ENCODE measurements at regions not wholly inside any gene's neighbourhood (a gene's known extent, or its start where the extent isn't known, plus 50 kb on each side); places are given as distances from the start of the nearest gene placed in this dataset.

- Mint-ChIP-seq H3K4me3 (no peak overlapping the region), H3K9me3 (no peaks in the 10 kb centered on the region), H3K4me1 (peaks cover 18% of the 10 kb centered on the region), H3K27ac (no peak overlapping the region), H3K27me3 (peaks cover 15% of the 10 kb centered on the region), H3K36me3 (ENCODE audit: low read depth) (no peaks in the 10 kb centered on the region)
- ChIA-PET CTCF (no interaction called here), POLR2A (no interaction called here)
- no peak for DNase-seq
These were observed 69.2 kb upstream of the TBC1D5 start for GRCh38 chr3:17811646-17812045.

DNA sequence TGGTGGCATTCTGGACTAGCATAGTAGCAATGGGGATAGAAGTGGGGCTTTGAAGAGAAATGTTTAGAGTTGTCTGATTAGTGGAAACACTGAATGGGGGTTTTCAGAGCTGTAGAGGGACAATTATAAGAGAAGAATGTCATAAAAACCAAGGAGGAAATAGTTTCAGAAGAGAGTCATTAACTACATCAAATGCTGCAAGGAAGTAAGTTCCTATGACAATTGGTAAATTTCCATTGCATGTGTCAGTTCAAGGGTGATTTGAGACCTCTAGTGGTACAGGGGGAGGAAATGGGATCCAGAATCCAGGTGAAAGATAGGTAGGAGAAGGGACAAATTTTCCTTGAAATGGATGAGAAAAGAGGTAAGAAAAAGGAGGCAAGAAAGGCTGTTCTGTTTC is 68.3 kb upstream of the TBC1D5 start:
- Mint-ChIP-seq H3K36me3 (ENCODE audit: low read depth) (no peaks in the 10 kb centered on the region), H3K27ac (no peak overlapping the region), H3K4me1 (peaks cover 27% of the 10 kb centered on the region), H3K9me3 (no peaks in the 10 kb centered on the region), H3K4me3 (no peak overlapping the region), H3K27me3 (peaks cover 15% of the 10 kb centered on the region)
- DNase-seq, result no peak
- POLR2A ChIA-PET, result interaction anchor here (0.6 kb wide), 1 partner anchor 206 kb away, joined by 3 read pairs; no protein-coding TSS in a partner anchor
- CTCF ChIA-PET, result no interaction called here

- H3K4me3 Mint-ChIP-seq, result no peak overlapping the region
- no peak overlapping the region for H3K27ac Mint-ChIP-seq
- peaks cover 15% of the 10 kb centered on the region for H3K27me3 Mint-ChIP-seq
- H3K36me3 Mint-ChIP-seq (ENCODE audit: low read depth), result peaks cover 1% of the 10 kb centered on the region
- ChIA-PET POLR2A (no interaction called here), CTCF (interaction anchor here (0.7 to 0.9 kb wide), 2 partner anchors 17 to 36 kb away, joined by 3 read pairs; no protein-coding TSS in a partner anchor)
- DNase-seq, result no peak
- peaks cover 30% of the 10 kb centered on the region for H3K4me1 Mint-ChIP-seq
- peaks cover 2% of the 10 kb centered on the region for H3K9me3 Mint-ChIP-seq
These were observed 66.6 kb upstream of the TBC1D5 start for GRCh38 chr3:17808994-17809393.

- Mint-ChIP-seq H3K27ac (no peak overlapping the region), H3K27me3 (peaks cover 15% of the 10 kb centered on the region), H3K4me3 (no peak overlapping the region), H3K36me3 (ENCODE audit: low read depth) (peaks cover 1% of the 10 kb centered on the region), H3K9me3 (peaks cover 2% of the 10 kb centered on the region), H3K4me1 (peaks cover 27% of the 10 kb centered on the region)
- ChIA-PET POLR2A (no interaction called here), CTCF (no interaction called here)
- no peak for DNase-seq
These were observed 64.4 kb upstream of the TBC1D5 start for GRCh38 chr3:17806876-17807275.

DNA sequence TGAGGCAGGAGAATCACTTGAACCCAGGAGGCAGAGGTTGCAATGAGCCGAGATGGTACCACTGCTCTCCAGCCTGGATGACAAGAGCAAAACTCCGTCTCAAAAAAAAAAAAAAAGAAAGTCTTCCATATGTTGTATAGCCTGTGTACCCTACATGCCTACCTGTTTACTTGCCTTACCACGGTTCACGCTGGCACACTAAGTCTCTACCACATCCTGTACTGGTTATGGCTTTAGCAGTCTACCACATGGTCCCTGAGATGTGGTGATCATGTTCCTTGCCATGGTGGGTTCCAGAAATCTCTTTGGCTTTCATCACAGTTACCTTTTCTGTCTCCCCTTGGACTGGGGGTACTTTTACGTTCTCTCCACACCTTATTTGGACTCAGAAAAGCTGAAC is 63.8 kb upstream of the TBC1D5 start:
- CTCF ChIA-PET, result interaction anchor here (0.7 kb wide), 1 partner anchor 363 kb away, joined by 3 read pairs; no protein-coding TSS in a partner anchor
- Mint-ChIP-seq H3K4me1 (peaks cover 23% of the 10 kb centered on the region), H3K4me3 (no peak overlapping the region), H3K27me3 (peaks cover 12% of the 10 kb centered on the region), H3K27ac (no peak overlapping the region), H3K9me3 (peaks cover 2% of the 10 kb centered on the region), H3K36me3 (ENCODE audit: low read depth) (peaks cover 1% of the 10 kb centered on the region)
- DNase-seq, result peak; percentile 35
- POLR2A ChIA-PET, result no interaction called here

DNA sequence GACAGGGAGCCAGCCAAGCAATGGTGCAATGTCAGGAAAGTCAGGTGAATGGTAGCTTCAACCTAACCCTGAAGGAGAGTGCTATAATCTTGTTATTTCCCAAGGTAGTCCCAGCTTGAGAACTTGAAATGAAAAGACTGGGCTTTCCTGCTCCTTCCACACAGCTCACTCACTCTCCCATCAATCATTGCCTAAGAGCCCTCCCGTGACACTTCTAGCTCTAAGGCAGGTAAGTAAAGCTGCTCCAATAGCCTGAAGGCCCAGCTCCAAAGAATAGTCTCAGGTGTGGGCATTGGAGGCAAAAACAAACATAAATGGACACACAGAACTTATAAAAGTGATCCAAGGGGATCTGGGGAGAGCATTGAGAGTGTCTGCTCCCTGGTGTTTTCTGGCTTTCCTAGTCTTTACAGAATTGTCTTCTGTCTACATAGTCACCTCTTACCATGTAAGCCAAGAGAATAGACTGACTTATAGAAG is 63.1 kb upstream of the TBC1D5 start:
- no peak for DNase-seq
- POLR2A ChIA-PET, result no interaction called here
- CTCF ChIA-PET, result interaction anchor here (0.7 kb wide), 3 partner anchors 165 to 802 kb away, joined by 3 to 6 read pairs (median 4); no protein-coding TSS in a partner anchor
- peaks cover 8% of the 10 kb centered on the region for H3K27me3 Mint-ChIP-seq
- H3K4me1 Mint-ChIP-seq, result peaks cover 19% of the 10 kb centered on the region
- H3K36me3 Mint-ChIP-seq (ENCODE audit: low read depth), result peaks cover 1% of the 10 kb centered on the region
- no peak overlapping the region for H3K4me3 Mint-ChIP-seq
- H3K9me3 Mint-ChIP-seq, result peaks cover 2% of the 10 kb centered on the region
- no peak overlapping the region for H3K27ac Mint-ChIP-seq

GRCh38 chr3:17802950-17803349 is 60.5 kb upstream of the TBC1D5 start:
- Mint-ChIP-seq H3K9me3 (peaks cover 2% of the 10 kb centered on the region), H3K4me3 (no peak overlapping the region), H3K27ac (no peak overlapping the region), H3K36me3 (ENCODE audit: low read depth) (peaks cover 1% of the 10 kb centered on the region), H3K4me1 (peaks cover 15% of the 10 kb centered on the region), H3K27me3 (peaks cover 3% of the 10 kb centered on the region)
- POLR2A ChIA-PET, result no interaction called here
- no peak for DNase-seq
- CTCF ChIA-PET, result interaction anchor here (0.6 kb wide), 1 partner anchor 16 kb away, joined by 4 read pairs; no protein-coding TSS in a partner anchor

GRCh38 chr3:17801131-17801530 is 58.7 kb upstream of the TBC1D5 start:
- Mint-ChIP-seq H3K9me3 (peaks cover 2% of the 10 kb centered on the region), H3K4me1 (peaks cover 7% of the 10 kb centered on the region), H3K27me3 (no peaks in the 10 kb centered on the region), H3K36me3 (ENCODE audit: low read depth) (peaks cover 1% of the 10 kb centered on the region), H3K27ac (no peak overlapping the region), H3K4me3 (no peak overlapping the region)
- ChIA-PET POLR2A (no interaction called here), CTCF (interaction anchor here (1.2 to 1.5 kb wide), 2 partner anchors 13 to 40 kb away, joined by 4 to 5 read pairs; no protein-coding TSS in a partner anchor)
- no peak for DNase-seq

GRCh38 chr3:17800232-17800631 is 57.8 kb upstream of the TBC1D5 start:
- DNase-seq, result no peak
- peaks cover 2% of the 10 kb centered on the region for H3K9me3 Mint-ChIP-seq
- H3K36me3 Mint-ChIP-seq (ENCODE audit: low read depth), result no peaks in the 10 kb centered on the region
- H3K4me1 Mint-ChIP-seq, result no peaks in the 10 kb centered on the region
- ChIA-PET CTCF (interaction anchor here (1.2 to 1.5 kb wide), 2 partner anchors 14 to 41 kb away, joined by 4 to 5 read pairs; no protein-coding TSS in a partner anchor), POLR2A (no interaction called here)
- H3K27me3 Mint-ChIP-seq, result no peaks in the 10 kb centered on the region
- no peak overlapping the region for H3K27ac Mint-ChIP-seq
- no peak overlapping the region for H3K4me3 Mint-ChIP-seq

GRCh38 chr3:17799312-17799711 is 56.9 kb upstream of the TBC1D5 start:
- Mint-ChIP-seq H3K27ac (no peak overlapping the region), H3K9me3 (peaks cover under 1% of the 10 kb centered on the region), H3K4me3 (no peak overlapping the region), H3K36me3 (ENCODE audit: low read depth) (no peaks in the 10 kb centered on the region), H3K27me3 (no peaks in the 10 kb centered on the region), H3K4me1 (no peaks in the 10 kb centered on the region)
- ChIA-PET CTCF (interaction anchor here (1.5 kb wide), 1 partner anchor 16 kb away, joined by 3 read pairs; no protein-coding TSS in a partner anchor), POLR2A (no interaction called here)
- no peak for DNase-seq

DNA sequence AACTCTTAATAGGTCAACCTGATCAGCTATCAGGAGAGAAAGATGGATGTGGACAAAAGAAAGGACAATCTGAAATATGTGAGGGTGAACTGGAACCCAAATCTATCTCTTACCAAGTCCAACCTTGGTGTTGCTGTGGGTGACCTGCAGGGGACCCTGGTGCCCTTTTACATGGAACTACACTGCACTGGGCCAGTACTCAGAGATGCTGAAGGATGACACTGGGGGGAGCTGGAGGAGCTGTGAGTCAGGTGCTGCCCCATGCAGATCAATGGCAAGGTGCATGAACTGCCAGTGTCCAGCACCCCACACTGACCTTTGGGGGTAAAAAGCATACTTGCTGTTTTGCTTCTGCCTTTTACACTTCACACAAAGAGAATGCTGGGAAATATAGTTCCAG is 55.6 kb upstream of the TBC1D5 start:
- Mint-ChIP-seq H3K36me3 (ENCODE audit: low read depth) (no peaks in the 10 kb centered on the region), H3K4me3 (no peak overlapping the region), H3K4me1 (no peaks in the 10 kb centered on the region), H3K27me3 (no peaks in the 10 kb centered on the region), H3K9me3 (peaks cover 3% of the 10 kb centered on the region), H3K27ac (no peak overlapping the region)
- ChIA-PET CTCF (interaction anchor here (1.5 kb wide), 1 partner anchor 17 kb away, joined by 3 read pairs; no protein-coding TSS in a partner anchor), POLR2A (no interaction called here)
- no peak for DNase-seq

GRCh38 chr3:17795711-17796110 is 53.3 kb upstream of the TBC1D5 start:
- H3K4me3 Mint-ChIP-seq, result no peak overlapping the region
- H3K27ac Mint-ChIP-seq, result no peak overlapping the region
- no peak for DNase-seq
- no peaks in the 10 kb centered on the region for H3K4me1 Mint-ChIP-seq
- H3K27me3 Mint-ChIP-seq, result no peaks in the 10 kb centered on the region
- ChIA-PET CTCF (no interaction called here), POLR2A (no interaction called here)
- H3K9me3 Mint-ChIP-seq, result peaks cover 14% of the 10 kb centered on the region
- H3K36me3 Mint-ChIP-seq (ENCODE audit: low read depth), result peaks cover 3% of the 10 kb centered on the region

DNA sequence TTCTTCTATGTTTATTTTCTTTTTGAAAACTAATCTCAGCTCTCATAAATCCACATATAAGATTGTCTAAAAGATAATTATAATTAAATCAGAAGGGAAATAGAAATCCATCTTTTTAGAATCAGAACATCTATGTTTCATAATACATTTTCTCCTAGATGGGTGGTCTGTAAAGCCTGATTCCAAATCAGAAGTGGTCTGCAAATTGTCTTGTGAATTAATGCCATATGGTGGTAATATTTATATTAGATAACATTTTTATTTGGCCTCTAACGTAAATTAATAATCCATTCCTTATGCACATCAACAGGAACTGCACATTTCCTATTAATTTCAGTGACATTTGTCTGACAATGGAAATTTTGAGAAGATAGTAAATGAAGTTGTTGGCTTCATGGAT is 52.8 kb upstream of the TBC1D5 start:
- no peak overlapping the region for H3K4me3 Mint-ChIP-seq
- H3K4me1 Mint-ChIP-seq, result no peaks in the 10 kb centered on the region
- H3K27me3 Mint-ChIP-seq, result no peaks in the 10 kb centered on the region
- CTCF ChIA-PET, result no interaction called here
- POLR2A ChIA-PET, result no interaction called here
- no peak for DNase-seq
- peaks cover 14% of the 10 kb centered on the region for H3K9me3 Mint-ChIP-seq
- H3K27ac Mint-ChIP-seq, result no peak overlapping the region
- peaks cover 3% of the 10 kb centered on the region for H3K36me3 Mint-ChIP-seq (ENCODE audit: low read depth)

DNA sequence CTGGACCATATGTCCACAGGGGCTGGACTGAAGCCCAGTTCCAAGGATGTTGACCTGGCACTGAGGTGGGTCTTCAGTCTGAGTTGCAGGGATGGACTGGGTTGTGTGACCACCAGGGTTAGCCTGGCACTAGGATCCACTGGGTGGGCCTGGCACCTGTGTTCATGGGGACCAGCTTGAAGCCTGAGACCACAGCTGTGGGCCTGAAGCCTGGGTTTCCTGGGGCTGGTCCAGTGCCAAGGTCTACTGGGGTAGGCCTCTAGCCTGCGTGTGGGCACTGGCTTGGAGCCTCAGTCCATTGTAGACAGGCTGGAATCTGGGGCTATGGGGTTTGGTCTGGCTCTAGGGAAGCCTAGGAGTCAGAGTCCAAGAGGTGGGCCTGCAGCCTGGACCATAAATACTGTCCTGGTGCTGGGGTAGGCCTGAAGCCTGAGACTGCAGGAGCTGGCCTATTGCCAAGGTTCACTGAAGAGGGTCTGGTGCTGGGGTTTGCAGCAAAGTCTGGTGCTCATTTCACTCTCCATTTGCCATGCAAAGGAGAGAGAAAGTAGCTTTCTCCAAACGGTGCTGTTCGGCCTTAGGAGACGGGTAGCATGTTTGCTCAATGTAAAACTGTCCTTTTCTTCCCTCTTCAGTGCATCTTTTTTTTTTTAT is 51.2 kb upstream of the TBC1D5 start:
- ChIA-PET CTCF (no interaction called here), POLR2A (no interaction called here)
- Mint-ChIP-seq H3K27me3 (no peaks in the 10 kb centered on the region), H3K4me1 (no peaks in the 10 kb centered on the region), H3K4me3 (no peak overlapping the region), H3K9me3 (peaks cover 14% of the 10 kb centered on the region), H3K36me3 (ENCODE audit: low read depth) (peaks cover 3% of the 10 kb centered on the region), H3K27ac (no peak overlapping the region)
- DNase-seq, result no peak
